HG03354 (cell line): ENCODE measurements at regions not wholly inside any gene's neighbourhood (a gene's known extent, or its start where the extent isn't known, plus 50 kb on each side); places are given as distances from the start of the nearest gene placed in this dataset.

Experiments used
- ATAC-seq: cut with Tn5 transposase; IDR thresholded peaks from one replicate; pipeline ENCODE4 v1.9.1; 2021; ENCODE audit warnings: mild to moderate bottlenecking; ENCODE audit not compliant: unreplicated experiment, poor library complexity, severe bottlenecking

DNA sequence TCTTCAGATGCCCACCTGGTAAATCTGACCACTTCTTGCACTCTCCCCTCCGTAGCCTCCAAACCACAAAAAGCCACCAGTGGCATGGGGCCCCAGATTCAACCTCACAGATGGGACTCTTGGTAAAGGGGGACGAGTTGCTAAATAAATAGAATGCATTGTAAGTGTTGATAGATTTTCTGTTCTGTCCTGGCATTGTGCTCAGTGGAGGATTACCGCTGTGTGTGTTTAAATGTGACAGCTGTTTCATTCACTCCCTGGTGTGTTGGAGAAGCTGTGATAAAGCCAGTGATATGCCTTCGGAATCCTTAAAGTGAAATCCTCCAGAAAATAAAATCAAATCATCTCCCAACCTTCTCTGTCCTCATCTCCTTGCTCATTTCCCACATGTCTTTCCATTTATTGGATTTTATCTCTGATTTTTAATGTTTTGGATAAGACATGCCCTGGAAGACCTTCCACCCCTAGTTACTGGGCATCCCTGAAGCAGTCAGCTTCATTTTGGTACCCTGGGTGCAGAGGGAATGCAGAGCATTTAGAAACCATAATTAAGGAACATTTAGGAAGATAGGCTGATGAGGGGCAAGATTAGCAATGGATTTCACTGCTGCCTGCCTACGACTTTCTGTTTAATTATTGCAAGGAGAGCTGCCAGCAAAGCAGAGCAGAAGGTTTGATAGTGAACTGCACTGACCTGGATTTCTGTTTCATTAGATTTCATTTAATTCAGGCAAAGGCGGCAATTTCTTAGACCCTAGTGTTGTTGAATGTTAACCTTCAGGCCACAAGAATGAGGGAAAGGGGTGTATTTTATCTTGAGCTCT is 460.9 kb upstream of the KIRREL3 start:
- ATAC-seq, result no peak

DNA sequence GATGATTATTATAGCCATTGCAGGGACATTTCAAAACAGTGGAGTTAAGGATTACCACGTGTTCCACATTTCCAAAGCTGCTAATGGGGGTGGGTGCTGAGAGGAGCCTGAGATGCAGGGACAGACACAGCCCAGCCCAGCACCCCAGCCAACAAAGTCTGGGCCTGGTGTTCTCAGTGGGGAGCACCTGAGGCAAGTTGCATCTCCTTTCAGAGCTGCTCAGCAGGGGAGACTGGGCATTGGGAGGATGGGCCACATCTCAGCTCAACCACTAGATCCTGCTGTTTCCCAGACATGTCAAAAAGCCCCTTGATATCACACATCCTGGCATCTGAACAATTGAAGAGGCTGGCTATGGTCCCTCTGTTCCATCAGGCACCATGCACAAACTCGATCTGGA is 458.0 kb upstream of the KIRREL3 start:
- ATAC-seq, result no peak

DNA sequence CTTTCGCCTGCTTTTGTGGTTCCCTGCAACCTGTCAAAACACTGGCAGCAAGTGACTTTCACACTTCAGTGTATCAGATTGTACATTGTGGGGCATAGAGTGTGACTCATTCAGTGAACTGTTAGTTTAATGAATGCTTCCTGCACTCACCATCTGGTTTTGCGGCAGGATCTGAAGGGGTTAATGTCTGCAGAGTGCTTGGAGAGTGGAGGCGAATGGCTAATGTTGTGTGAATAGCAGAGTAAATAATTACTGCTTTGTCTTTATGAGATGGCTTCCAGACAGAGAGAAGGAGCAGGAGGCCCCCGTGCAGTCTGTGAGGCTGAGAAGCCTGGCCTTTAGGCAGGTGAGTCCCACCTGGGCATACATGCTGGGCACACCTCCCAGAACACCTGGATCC is 454.3 kb upstream of the KIRREL3 start:
- no peak for ATAC-seq

DNA sequence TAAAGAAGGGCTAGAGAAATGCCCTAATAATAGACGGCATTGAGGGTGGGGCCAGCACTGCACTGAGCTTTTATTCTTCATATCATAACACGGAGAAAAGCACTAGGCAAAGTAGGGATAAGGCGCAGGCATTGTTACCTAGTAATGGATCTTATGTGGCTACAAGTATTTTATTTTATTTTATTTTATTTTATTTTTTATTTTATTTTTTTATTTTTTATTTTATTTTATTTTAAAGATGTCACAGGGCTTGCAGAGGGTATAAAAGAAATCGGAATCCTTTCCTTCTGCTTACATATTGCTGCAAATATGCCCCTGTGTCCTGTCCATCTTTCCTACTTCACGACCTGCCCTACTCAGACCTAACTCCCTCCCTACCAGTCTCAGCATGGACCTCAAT is 452.0 kb upstream of the KIRREL3 start:
- ATAC-seq, result no peak

DNA sequence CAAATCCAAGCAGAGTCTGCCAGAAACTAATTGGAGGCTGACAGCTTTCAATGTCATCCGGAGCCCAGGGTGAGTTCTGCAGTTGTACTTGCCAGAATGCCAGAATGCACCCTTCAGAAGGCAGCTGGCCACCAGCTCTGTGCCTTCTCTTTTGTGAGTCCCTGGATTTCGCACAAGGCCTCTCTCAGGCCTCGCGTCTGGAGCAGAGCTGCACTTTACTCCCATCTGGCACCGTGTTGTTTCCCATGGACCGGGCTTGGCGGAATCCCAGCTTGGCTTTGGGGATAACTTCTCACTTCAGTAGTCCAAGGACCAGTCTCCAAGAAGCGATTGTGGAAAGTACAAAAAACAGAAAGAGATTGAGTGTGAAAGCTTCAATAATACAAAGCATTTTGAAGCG is 451.3 kb upstream of the KIRREL3 start:
- ATAC-seq, result no peak

DNA sequence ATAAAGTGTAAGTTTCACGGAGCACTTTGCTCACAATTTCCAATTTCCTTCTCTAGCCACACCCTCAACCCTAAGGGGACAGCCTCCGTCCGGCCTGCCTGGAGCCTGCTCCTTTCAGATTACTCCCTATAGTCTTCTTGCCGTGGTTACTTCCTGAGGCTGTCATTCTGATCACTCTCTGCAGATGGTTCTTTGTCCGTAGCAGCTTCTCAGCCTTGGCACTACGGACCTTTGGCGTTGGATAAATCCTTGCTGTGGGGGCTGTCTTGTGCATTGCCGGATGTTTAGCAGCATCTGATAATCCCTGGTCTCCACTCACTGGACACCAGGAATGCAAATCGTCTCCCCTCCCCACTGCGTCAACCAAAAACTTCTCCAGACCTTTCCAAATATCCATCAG is 447.5 kb upstream of the KIRREL3 start:
- no peak for ATAC-seq

DNA sequence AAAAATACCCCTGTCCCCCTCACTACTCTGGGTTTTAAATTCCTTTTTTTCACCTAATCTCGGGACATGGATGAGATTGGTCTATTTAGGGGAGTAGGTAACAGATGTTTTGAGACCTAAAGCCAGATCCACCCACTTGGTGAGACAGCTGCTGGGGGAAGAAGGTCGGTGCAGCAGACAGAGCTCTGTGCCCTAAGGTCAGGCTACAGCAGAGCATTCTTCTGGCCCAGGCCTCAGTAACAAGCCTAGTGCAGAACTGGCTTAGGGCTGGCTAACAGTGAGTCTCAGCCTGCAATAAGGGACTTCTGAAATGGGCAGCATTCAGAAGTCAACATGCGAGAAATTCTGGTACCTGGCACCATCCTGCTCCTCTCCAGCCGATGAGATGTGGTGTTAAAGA is 444.9 kb upstream of the KIRREL3 start:
- ATAC-seq, result no peak

DNA sequence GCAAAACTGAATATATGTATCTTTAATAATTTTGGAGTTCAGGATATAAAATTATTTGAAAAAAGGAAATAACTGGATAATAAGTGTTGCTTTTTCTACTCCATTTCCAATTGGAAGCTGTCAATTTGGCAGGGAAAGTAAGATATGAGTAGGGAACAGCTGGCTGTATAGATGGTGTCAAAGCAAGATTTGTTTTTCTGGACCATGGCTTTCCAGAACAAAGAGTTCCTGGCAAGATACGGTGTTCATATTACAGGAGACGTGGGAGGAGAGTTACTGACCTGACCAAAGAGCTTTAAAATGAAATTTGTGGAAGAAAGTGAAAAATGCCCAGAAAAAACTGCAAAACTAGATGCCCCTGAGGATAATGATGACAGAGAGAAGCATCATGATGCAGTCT is 442.7 kb upstream of the KIRREL3 start:
- no peak for ATAC-seq

DNA sequence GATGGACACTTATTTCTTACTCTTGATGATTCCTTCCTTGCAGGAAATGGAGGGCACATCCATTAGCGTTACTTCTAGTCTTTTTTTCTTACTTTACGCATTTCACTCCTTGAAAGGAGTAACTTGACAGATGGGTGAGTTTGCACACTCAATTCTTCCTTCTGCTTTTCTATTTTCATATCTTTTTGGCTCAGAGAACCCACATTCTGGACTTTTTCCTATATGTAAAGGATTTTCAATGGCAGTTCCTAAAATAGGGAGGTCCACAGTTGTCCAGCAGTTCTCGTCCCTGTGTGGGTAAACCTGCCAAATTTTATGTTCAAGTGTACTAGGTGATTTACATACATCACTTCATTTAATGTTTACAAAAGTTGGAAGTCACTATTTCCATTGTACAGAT is 440.0 kb upstream of the KIRREL3 start:
- ATAC-seq, result no peak

DNA sequence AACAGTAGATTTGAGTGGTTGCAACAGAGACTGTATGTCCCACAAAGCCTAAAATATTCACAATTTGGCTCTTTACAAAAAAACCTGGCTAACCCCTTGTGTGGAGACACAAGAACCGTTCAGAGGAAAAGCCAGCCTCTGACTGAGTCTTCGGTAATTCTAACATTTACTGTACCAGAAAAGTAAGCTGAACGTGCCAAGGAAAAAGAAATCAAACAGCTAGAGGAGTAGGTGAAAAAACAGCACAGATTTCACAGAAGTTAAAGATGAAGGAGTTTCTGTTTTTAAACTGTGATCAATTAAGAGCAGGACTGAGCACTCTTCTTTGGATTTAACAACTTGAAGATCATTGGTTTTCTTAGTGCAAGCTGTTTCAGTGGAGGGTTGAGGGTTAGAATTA is 424.7 kb upstream of the KIRREL3 start:
- ATAC-seq, result no peak

DNA sequence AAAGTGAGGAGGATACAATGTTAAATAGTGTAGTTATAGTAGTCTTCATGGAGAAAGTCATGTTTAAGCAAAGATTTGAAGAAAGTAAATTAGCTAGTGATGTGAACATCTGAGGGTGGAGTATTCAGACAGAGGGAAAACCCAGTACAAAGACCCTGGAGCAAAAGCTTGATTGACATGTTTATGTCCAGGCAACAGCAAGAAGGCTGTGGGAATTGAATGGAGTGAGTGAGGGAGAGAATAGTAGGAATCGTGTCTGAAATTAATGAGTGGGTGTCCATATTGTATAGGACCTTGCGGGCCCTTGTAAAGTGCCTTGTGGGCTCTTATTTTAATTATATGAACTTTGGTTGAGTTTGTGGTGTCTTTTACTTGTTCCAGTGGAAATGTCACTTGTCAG is 424.1 kb upstream of the KIRREL3 start:
- ATAC-seq, result no peak

DNA sequence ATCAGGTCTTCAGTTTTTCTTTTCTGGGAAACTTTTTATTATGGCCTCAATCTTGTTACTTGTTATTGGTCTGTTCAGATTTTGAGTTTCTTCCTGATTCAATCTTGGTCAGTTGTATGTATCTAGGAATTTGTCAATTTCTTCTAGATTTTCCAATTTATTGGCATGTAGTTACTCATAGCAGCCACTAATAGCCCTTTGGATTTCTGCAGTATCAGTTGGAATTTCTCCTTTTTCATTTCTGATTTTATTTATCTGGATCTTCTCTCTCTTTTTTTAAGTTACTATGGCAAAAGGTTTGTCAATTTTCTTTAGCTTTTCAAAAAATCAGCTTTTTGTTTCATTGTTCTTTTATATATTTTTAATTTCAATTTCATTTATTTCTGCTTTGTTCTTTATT is 419.6 kb upstream of the KIRREL3 start:
- no peak for ATAC-seq

DNA sequence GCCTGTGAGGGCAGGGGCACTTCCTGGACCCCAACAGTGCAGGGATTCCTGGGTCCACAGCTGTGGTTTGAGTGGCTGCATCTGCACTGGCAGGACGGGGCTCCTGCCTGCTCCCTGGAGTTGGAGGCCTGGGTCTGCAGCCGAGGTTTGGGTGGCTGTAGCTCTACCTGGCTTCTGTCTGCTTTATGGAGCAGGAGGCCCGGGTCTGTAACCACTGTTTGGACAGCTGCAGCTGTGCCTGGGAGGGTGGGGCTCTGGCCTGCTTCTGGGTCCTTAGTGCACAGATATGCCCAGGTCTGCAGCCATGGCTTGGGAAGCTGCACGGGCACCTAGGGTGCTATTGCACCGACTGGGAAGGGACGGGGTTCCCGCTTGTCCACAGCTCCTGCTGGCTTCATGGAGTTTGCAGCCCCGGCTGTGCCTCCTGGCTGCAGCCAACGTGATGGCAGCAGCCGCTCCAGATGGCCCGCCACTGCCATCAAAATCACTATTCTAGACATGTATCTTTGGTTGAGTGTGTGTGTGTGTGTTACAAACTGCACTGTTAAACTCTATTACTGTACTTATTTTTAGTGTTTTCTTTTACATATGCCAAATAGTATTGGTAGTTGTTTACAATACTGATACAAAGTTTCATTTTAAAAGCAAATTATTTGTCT is 412.3 kb upstream of the KIRREL3 start:
- no peak for ATAC-seq

DNA sequence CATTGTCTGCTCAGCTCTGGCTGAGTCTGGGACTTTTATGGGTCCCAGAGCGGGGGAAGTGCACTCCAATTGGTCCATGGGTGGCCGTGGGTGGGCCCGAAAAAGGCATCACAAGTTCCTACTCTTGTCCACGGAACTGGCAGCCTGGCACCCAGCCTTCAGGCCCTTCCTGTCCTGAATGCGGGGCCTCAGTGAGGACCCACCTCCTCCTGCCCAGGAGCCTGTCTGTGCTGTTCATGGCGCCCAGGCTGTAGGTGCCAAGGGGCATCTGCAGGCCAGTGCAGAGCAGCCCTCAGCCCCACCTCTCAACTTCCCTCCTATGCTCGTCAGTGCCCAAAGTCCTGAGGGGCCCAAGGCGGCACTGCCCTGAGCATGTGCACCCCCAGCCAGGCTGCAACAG is 411.7 kb upstream of the KIRREL3 start:
- ATAC-seq, result no peak

DNA sequence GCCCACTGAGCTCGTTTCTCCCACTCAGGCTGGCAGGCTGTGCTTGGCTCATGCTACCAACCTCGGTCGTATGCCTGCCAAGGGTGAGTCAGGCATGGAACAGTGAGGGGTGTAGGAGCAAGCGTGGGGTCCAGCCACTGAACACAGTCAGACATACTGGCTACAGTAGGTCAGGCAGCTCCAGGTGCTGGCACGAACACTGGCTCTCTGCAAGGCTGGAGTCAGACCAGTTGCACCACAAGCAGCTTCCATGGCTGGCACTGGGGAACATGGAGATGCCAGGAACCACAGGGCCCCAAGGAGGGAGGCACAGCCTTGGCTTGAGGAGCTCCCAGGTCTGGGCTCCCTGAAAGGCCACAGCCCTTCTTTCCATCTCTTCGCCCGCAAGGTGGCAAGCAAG is 410.7 kb upstream of the KIRREL3 start:
- no peak for ATAC-seq

DNA sequence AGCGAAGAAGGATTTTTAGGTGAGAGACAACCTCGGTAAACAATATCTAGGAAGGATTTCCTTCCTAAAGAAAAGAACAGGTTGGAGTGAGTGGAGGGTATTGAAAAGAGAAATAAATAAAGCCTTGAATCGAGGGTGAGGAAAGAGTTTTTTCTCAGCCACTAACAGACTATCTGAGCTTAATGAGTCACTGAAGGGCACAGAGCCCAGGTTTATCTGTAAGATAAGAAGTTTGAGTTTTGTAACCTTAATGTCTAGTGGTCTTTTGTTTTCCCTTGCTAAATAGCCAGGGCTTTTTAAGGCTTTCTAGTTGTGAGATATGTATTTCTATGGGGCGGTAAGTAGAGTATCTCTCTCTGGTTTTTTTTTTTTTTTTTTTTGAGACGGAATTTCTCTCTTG is 394.5 kb upstream of the KIRREL3 start:
- no peak for ATAC-seq

DNA sequence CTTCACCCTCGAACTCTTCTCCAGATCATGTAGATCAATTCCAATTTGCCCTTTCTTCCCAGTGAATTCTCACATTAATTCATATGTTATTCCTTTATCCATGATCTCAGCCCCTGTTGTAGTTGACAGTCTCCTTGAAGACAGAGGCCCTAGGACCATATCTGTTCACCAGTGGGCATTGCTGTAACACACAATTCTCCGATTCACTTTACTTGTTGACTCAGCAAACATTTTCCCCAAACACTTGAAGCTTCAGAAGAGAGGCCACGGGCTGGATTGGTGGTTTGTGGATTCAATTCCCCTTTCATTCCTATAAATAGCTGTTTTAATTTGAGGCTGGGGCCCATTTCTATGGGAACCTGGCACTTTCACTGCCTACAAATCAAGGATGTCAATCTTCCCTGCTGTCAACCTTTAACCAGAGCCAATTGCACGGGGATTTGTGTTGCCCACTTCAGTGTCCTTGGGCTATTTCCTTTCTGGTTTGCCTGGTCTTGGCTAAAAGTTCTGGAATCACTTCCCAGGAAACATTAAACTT is 393.0 kb upstream of the KIRREL3 start:
- no peak for ATAC-seq

DNA sequence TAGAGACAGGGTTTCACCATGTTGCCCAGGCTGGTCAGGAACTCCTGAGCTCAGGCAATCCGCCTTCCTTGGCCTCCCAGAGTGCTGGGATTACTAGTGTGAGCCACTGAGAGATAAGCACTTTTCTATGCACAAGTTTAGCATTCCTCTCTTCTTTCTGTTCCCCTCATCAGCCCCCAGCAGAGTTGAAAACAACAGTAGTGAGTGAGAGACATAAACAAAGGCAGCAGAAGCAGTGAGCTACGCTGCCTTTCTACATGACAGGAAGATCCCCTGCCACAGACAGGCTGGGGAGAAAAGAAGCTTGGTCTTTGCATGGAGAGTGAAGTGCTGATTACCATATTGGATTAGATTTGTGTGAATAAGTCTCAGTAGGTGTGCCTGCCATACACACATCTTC is 392.0 kb upstream of the KIRREL3 start:
- no peak for ATAC-seq

DNA sequence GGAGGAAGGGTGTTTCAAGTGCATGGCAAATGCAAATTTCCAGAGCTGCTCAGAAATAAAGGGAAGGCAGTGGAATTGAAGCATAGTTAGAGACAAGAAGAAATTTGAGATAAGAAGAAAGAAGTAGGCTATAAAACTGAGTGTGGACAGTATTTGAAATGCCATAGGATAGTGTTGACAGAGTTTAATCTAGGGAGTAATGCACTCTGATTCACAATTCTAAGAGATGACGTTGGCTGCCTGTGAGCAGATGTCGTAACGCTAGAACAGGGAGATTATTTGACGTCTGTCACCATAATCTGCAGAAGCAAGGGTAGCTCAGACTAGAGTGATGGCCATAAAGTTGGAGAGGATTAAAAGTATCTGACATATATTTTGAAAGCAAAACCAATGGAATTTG is 389.9 kb upstream of the KIRREL3 start:
- no peak for ATAC-seq

DNA sequence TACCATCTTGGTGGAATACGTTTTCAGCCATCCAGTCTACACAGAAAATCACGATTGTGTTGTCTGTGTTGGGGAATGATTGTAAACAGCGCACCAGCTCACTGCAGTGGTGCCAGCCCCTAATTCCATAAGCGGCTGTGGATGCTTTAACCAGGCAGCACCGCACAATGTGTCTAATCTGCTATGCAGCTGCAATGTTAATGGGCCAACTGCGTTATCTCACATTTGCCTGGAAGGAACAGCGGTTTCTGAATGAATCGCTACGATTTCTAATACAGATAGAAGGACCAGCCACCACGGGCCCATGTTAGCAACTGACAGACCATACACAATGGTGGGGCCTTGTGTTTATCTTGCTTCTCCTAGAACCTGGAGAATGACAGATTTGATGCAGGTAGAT is 384.5 kb upstream of the KIRREL3 start:
- ATAC-seq, result no peak

DNA sequence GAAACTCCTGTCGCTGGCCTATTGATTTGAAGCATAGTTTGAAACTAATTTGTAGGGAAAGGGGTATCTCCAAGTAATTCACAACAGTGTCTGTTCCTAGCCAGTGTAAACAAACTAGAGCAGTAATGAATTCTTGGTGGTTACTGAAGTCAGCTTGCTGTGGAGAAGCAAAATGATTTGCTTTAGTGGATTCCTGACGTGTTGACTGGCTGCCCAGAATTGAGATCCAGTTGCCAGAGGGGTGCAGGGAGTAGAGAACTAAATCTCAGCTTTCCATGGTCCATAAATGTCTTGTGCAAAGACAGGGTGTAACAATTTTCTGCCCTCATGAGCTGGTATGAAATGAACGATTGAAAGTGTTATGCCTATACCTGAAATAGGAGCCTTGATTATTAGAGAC is 382.5 kb upstream of the KIRREL3 start:
- ATAC-seq, result no peak
